ENCODE measurements at regions not wholly inside any gene's neighbourhood (a gene's known extent, or its start where the extent isn't known, plus 50 kb on each side); places are given as distances from the start of the nearest gene placed in this dataset.

DNA sequence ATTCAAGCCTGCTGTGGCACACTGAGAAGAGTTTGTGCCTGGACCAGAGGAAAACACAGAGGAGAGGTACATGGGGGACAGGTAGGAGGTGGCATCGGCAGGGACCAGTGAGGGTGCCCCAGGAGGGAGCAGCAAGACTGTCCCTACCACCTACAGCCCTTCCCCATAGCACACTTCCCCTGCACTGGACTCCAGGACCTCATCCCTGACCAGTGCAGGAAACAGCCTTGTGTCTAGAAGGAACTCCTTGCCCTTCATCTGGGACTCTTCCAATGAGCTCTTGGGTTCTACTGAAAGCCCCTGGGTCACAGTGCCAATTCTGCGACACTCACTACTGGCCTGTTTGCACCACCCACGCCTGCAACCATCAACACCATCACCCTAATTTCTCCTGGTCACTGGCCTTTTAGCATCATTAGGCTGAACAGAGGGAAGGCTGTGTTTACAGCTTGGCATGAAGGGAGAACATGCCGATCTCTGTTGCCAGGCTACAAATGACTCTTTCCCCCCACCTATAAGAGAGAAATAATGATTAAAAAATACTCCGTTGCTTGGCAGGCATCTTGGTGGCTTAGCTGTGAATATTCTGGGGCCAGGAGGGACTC is 371.9 kb upstream of the ZMIZ1 start:
- no peak overlapping the region for H3K27ac Mint-ChIP-seq (ENCODE audit: unreplicated experiment)
- H3K36me3 Mint-ChIP-seq (ENCODE audit: low read depth): no peaks in the 10 kb centered on the region
- peaks cover 9% of the 10 kb centered on the region for H3K4me1 Mint-ChIP-seq (ENCODE audit: low read depth)
- TF ChIP-seq, protein P1, sequence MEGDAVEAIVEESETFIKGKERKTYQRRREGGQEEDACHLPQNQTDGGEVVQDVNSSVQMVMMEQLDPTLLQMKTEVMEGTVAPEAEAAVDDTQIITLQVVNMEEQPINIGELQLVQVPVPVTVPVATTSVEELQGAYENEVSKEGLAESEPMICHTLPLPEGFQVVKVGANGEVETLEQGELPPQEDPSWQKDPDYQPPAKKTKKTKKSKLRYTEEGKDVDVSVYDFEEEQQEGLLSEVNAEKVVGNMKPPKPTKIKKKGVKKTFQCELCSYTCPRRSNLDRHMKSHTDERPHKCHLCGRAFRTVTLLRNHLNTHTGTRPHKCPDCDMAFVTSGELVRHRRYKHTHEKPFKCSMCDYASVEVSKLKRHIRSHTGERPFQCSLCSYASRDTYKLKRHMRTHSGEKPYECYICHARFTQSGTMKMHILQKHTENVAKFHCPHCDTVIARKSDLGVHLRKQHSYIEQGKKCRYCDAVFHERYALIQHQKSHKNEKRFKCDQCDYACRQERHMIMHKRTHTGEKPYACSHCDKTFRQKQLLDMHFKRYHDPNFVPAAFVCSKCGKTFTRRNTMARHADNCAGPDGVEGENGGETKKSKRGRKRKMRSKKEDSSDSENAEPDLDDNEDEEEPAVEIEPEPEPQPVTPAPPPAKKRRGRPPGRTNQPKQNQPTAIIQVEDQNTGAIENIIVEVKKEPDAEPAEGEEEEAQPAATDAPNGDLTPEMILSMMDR (IDR thresholded peaks at IDR 0.05): no peak
- H3K9me3 Mint-ChIP-seq (ENCODE audit: low read depth): no peaks in the 10 kb centered on the region
- no peaks in the 10 kb centered on the region for H3K27me3 Mint-ChIP-seq (ENCODE audit: low read depth)
- H3K4me3 Mint-ChIP-seq (ENCODE audit: unreplicated experiment): no peak overlapping the region
- no peak for DNase-seq (ENCODE audit: low spot score)

GRCh38 chr10:78699971-78700370 is 368.8 kb upstream of the ZMIZ1 start:
- no peaks in the 10 kb centered on the region for H3K27me3 Mint-ChIP-seq (ENCODE audit: low read depth)
- H3K27ac Mint-ChIP-seq (ENCODE audit: unreplicated experiment): no peak overlapping the region
- H3K4me1 Mint-ChIP-seq (ENCODE audit: low read depth): peaks cover 21% of the 10 kb centered on the region
- TF ChIP-seq, protein P1 (IDR thresholded peaks at IDR 0.05): no peak
- no peak for DNase-seq (ENCODE audit: low spot score)
- H3K9me3 Mint-ChIP-seq (ENCODE audit: low read depth): peaks cover under 1% of the 10 kb centered on the region
- H3K36me3 Mint-ChIP-seq (ENCODE audit: low read depth): no peaks in the 10 kb centered on the region
- no peak overlapping the region for H3K4me3 Mint-ChIP-seq (ENCODE audit: unreplicated experiment)

GRCh38 chr10:78700413-78700812 is 368.4 kb upstream of the ZMIZ1 start:
- Mint-ChIP-seq H3K36me3 (ENCODE audit: low read depth) (no peaks in the 10 kb centered on the region), H3K27ac (ENCODE audit: unreplicated experiment) (no peak overlapping the region), H3K4me3 (ENCODE audit: unreplicated experiment) (no peak overlapping the region), H3K9me3 (ENCODE audit: low read depth) (peaks cover 2% of the 10 kb centered on the region), H3K27me3 (ENCODE audit: low read depth) (no peaks in the 10 kb centered on the region), H3K4me1 (ENCODE audit: low read depth) (peaks cover 21% of the 10 kb centered on the region)
- no peak for DNase-seq (ENCODE audit: low spot score)
- TF ChIP-seq, protein P1 (IDR thresholded peaks at IDR 0.05): no peak

DNA sequence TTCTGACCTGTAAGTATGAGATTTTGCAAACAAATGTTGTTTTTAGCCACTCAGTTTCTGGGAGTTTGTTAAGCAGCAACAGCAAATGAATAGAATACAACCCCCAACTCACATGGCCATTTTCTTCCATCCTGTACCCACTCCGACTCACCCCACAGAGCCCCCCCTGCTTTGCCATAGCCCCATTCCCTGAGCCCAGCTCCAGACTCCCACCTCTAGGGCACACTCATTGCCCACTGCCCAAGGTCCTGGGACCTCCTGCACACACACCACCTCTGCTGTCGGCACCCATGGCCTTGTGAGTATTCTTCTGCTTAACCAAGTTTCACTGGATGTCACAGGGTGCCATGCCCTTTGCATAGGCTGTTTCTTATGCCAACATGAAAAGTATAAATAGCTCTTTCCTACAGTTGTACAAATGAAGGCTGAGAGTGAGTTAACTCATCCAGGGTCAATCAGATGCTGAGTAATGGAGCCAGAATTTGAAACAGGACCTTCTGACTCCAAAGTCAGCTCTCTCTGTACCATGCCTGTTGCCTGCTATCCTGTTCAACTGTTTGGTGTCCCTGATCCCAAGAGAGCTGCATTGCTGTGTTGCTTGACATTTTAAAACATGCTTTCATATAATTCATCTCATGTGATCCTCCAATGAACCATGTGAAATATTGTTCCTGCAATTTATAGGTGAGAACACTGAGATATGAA is 367.8 kb upstream of the ZMIZ1 start:
- TF ChIP-seq, protein P1 (IDR thresholded peaks at IDR 0.05): no peak

GRCh38 chr10:78702186-78702585 is 366.6 kb upstream of the ZMIZ1 start:
- no peak for DNase-seq (ENCODE audit: low spot score)
- Mint-ChIP-seq H3K27me3 (ENCODE audit: low read depth) (no peaks in the 10 kb centered on the region), H3K4me1 (ENCODE audit: low read depth) (peaks cover 21% of the 10 kb centered on the region), H3K9me3 (ENCODE audit: low read depth) (peaks cover 2% of the 10 kb centered on the region), H3K27ac (ENCODE audit: unreplicated experiment) (no peak overlapping the region), H3K4me3 (ENCODE audit: unreplicated experiment) (no peak overlapping the region), H3K36me3 (ENCODE audit: low read depth) (no peaks in the 10 kb centered on the region)
- TF ChIP-seq, protein P1 (IDR thresholded peaks at IDR 0.05): no peak

More for the DNA sequence above, 367.8 kb upstream of the ZMIZ1 start:
- DNase-seq (ENCODE audit: low spot score): no peak
- H3K27me3 Mint-ChIP-seq (ENCODE audit: low read depth): no peaks in the 10 kb centered on the region
- H3K4me1 Mint-ChIP-seq (ENCODE audit: low read depth): peaks cover 21% of the 10 kb centered on the region
- no peaks in the 10 kb centered on the region for H3K36me3 Mint-ChIP-seq (ENCODE audit: low read depth)
- H3K9me3 Mint-ChIP-seq (ENCODE audit: low read depth): peaks cover 2% of the 10 kb centered on the region
- H3K27ac Mint-ChIP-seq (ENCODE audit: unreplicated experiment): no peak overlapping the region
- H3K4me3 Mint-ChIP-seq (ENCODE audit: unreplicated experiment): no peak overlapping the region
